ENCODE measurements at regions not wholly inside any gene's neighbourhood (a gene's known extent, or its start where the extent isn't known, plus 50 kb on each side); places are given as distances from the start of the nearest gene placed in this dataset.

DNA sequence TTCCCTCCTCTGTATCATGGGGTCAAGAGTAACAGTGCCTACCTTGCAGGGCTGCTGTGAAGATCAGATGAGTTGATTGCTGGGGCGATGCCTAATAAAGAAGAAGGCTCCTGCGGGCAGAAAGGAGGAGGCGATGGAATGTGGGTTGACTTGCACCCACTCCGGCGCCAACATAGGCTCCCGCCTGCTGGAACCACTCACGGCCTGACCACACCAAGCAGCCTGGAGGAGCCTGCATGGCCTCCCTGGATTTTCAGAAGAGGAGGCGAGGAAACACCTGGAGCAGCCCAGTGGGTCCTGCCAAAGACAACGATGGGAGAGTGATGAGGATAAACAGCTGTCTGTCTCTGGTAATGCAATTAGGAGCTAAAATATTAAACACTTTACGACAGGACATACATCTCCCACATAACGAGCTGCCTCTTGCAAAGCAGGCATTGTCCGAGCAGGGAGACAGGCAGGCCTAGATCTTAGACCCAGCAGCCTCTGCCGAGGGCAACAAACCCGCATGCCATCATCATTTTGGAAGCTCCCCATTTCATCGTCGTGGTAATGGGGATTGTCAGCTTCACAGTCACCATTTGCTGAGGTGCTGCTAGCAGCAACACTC is 302.9 kb upstream of the ZMIZ1 start:
- H3K9me3 Mint-ChIP-seq (ENCODE audit: insufficient read depth) = no peaks in the 10 kb centered on the region
- 96% methylated on average over 13 of the region's 16 CpGs for WGBS (ENCODE audit: insufficient coverage)
- no peaks in the 10 kb centered on the region for H3K79me2 ChIP-seq (ENCODE audit: control insufficient read depth, insufficient read depth, low read length)
- H4K20me1 ChIP-seq (ENCODE audit: control insufficient read depth, insufficient read depth, low read length, poor library complexity, severe bottlenecking) = no peaks in the 10 kb centered on the region
- no peaks in the 10 kb centered on the region for H3K27me3 ChIP-seq (replicated peaks in 1 of 4; ENCODE audit: control extremely low read depth in 1 of 4, control insufficient read depth in 3 of 4, insufficient read depth in 4 of 4, low read length in 3 of 4)
- H3K4me1 ChIP-seq (ENCODE audit: control insufficient read depth in 2 of 2, insufficient read depth in 2 of 2, low read length in 2 of 2) = no peaks in the 10 kb centered on the region
- no peaks in the 10 kb centered on the region for H3K36me3 ChIP-seq (replicated peaks in 1 of 2; ENCODE audit: control extremely low read depth in 1 of 2, control insufficient read depth in 1 of 2, extremely low read depth in 1 of 2, insufficient read depth in 2 of 2, low read length in 1 of 2)
- no peak overlapping the region for H3K4me2 ChIP-seq (replicated peaks; ENCODE audit: low read depth, low read length, poor library complexity, severe bottlenecking)
- TF ChIP-seq EZH2 (IDR thresholded peaks at IDR 0.05; ENCODE audit: borderline replicate concordance, insufficient read depth, low read depth, low read length, poor library complexity, severe bottlenecking) = no peak
- H2AFZ ChIP-seq (ENCODE audit: insufficient read depth, low read depth, low read length, poor library complexity, severe bottlenecking) = no peak overlapping the region
- H3K9ac ChIP-seq (ENCODE audit: low read length) = no peak overlapping the region
- H3K4me3 ChIP-seq (ENCODE audit: control extremely low read depth in 1 of 5, extremely low read depth in 1 of 5, insufficient read depth in 1 of 5, low read depth in 2 of 5, low read length in 4 of 5) = no peak overlapping the region
- intact Hi-C loops (cut with micrococcal nuclease) = no loop called here
- ATAC-seq (ENCODE audit: low read depth) (no peak), DNase-seq (no peak)
- CTCF ChIA-PET = no interaction called here
- no peaks in the 10 kb centered on the region for H3K4me1 Mint-ChIP-seq
- peaks cover 3% of the 10 kb centered on the region for H3K27me3 Mint-ChIP-seq
- H3K4me3 Mint-ChIP-seq = no peak overlapping the region
- POLR2A ChIA-PET = no interaction called here
- peaks cover 0 to 2% (median 0%) of the 10 kb centered on the region in 3 donors for H3K9me3 ChIP-seq (ENCODE audit: control extremely low read depth in 1 of 3, control insufficient read depth in 2 of 3, insufficient read depth in 1 of 3, low read length in 2 of 3)
- H3K27ac Mint-ChIP-seq = no peak overlapping the region
- H3K27ac ChIP-seq (ENCODE audit: low read length in 2 of 2) = no peak overlapping the region

DNA sequence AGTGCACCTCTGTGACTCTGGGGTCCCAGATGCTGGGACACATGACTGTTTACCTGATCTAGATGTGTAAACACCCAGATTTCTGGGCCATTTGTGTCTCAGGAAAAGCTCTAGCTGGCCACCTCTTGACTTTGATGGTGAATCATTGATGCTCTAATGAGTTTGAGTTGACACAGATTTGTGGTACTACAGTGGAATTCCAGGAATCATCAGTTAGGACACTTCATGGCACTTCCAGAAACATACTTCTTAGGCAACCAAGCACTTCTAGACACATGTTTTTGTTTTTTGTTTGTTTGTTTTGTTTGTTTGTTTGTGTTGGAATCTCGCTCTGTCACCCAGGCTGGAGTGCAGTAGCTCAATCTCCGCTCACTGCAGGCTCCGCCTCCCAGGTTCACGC is 302.2 kb upstream of the ZMIZ1 start:
- Histone ChIP-seq H3K9ac (ENCODE audit: low read length) (no peak overlapping the region), H3K9me3 (ENCODE audit: control extremely low read depth in 1 of 3, control insufficient read depth in 2 of 3, insufficient read depth in 1 of 3, low read length in 2 of 3) (peaks cover 0 to 2% (median 0%) of the 10 kb centered on the region in 3 donors), H3K36me3 (replicated peaks in 1 of 2; ENCODE audit: control extremely low read depth in 1 of 2, control insufficient read depth in 1 of 2, extremely low read depth in 1 of 2, insufficient read depth in 2 of 2, low read length in 1 of 2) (no peaks in the 10 kb centered on the region), H3K4me2 (replicated peaks; ENCODE audit: low read depth, low read length, poor library complexity, severe bottlenecking) (no peak overlapping the region), H3K4me3 (ENCODE audit: control extremely low read depth in 1 of 5, extremely low read depth in 1 of 5, insufficient read depth in 1 of 5, low read depth in 2 of 5, low read length in 4 of 5) (no peak overlapping the region), H3K79me2 (ENCODE audit: control insufficient read depth, insufficient read depth, low read length) (no peaks in the 10 kb centered on the region), H3K4me1 (ENCODE audit: control insufficient read depth in 2 of 2, insufficient read depth in 2 of 2, low read length in 2 of 2) (no peaks in the 10 kb centered on the region), H4K20me1 (ENCODE audit: control insufficient read depth, insufficient read depth, low read length, poor library complexity, severe bottlenecking) (no peaks in the 10 kb centered on the region), H3K27ac (ENCODE audit: low read length in 2 of 2) (no peak overlapping the region), H3K27me3 (replicated peaks in 1 of 4; ENCODE audit: control extremely low read depth in 1 of 4, control insufficient read depth in 3 of 4, insufficient read depth in 4 of 4, low read length in 3 of 4) (no peaks in the 10 kb centered on the region), H2AFZ (ENCODE audit: insufficient read depth, low read depth, low read length, poor library complexity, severe bottlenecking) (no peak overlapping the region)
- DNase-seq = no peak
- peaks cover 3% of the 10 kb centered on the region for H3K27me3 Mint-ChIP-seq
- intact Hi-C loops (cut with micrococcal nuclease) = no loop called here
- TF ChIP-seq EZH2 (IDR thresholded peaks at IDR 0.05; ENCODE audit: borderline replicate concordance, insufficient read depth, low read depth, low read length, poor library complexity, severe bottlenecking) = no peak
- TF ChIP-seq, protein P1, sequence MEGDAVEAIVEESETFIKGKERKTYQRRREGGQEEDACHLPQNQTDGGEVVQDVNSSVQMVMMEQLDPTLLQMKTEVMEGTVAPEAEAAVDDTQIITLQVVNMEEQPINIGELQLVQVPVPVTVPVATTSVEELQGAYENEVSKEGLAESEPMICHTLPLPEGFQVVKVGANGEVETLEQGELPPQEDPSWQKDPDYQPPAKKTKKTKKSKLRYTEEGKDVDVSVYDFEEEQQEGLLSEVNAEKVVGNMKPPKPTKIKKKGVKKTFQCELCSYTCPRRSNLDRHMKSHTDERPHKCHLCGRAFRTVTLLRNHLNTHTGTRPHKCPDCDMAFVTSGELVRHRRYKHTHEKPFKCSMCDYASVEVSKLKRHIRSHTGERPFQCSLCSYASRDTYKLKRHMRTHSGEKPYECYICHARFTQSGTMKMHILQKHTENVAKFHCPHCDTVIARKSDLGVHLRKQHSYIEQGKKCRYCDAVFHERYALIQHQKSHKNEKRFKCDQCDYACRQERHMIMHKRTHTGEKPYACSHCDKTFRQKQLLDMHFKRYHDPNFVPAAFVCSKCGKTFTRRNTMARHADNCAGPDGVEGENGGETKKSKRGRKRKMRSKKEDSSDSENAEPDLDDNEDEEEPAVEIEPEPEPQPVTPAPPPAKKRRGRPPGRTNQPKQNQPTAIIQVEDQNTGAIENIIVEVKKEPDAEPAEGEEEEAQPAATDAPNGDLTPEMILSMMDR (IDR thresholded peaks at IDR 0.05) = no peak
- POLR2A ChIA-PET = no interaction called here
- no peaks in the 10 kb centered on the region for H3K9me3 Mint-ChIP-seq (ENCODE audit: insufficient read depth)
- 100% methylated on average over 1 of the region's 4 CpGs for WGBS (ENCODE audit: insufficient coverage)
- no peak overlapping the region for H3K27ac Mint-ChIP-seq
- CTCF ChIA-PET = no interaction called here
- H3K4me1 Mint-ChIP-seq = no peaks in the 10 kb centered on the region
- H3K4me3 Mint-ChIP-seq = no peak overlapping the region
- no peak for ATAC-seq (ENCODE audit: low read depth)
